ENCODE measurements at regions not wholly inside any gene's neighbourhood (a gene's known extent, or its start where the extent isn't known, plus 50 kb on each side); places are given as distances from the start of the nearest gene placed in this dataset.

- peak; percentile 11 for DNase-seq (ENCODE audit: low spot score)
Observed at GRCh38 chr13:40191186-40191980, 475.1 kb downstream of the FOXO1 start.

DNA sequence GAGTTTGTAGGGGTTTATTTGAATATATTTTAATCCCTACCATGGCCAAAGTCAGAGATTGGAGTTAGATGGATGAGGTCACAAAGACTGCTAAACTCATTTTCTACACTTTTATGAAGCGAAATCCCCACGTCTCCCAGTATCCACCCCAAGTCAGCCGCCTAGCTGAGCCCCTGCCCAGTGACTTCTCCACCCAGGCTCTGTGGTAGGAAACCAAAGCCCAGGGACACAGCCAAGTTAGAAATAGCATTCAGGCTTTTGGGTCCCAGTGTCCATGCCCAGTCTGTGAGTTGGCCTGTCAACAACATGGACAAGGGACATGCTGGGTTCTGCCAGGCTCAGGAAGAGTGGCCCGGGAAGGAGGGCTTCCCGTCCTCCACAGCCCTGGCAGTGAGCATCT lies 474.0 kb downstream of the FOXO1 start:
- DNase-seq (ENCODE audit: low spot score): no peak

DNA sequence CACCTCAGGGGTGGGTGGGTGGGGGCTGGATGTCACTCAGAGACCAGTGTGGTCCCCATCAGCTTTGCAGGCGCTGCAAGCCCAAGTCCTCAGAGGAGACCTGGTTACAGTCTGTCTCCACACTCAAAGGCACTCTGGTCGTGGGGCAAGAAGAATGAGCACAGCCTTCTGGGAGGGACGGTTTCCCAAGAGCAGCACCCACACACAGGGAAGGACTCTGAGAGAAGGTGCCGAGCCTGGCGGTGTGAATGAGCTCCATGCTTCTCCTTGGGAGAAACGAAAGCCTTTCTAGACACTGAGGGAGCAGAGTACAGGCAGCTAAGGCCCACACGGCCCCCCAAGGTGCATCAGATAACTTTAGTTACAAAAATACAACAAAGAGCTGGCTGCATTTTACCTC lies 473.6 kb downstream of the FOXO1 start:
- no peak for DNase-seq (ENCODE audit: low spot score)

GRCh38 chr13:40193286-40194223 lies 472.9 kb downstream of the FOXO1 start:
- DNase-seq (ENCODE audit: low spot score): peak; percentile 66

DNA sequence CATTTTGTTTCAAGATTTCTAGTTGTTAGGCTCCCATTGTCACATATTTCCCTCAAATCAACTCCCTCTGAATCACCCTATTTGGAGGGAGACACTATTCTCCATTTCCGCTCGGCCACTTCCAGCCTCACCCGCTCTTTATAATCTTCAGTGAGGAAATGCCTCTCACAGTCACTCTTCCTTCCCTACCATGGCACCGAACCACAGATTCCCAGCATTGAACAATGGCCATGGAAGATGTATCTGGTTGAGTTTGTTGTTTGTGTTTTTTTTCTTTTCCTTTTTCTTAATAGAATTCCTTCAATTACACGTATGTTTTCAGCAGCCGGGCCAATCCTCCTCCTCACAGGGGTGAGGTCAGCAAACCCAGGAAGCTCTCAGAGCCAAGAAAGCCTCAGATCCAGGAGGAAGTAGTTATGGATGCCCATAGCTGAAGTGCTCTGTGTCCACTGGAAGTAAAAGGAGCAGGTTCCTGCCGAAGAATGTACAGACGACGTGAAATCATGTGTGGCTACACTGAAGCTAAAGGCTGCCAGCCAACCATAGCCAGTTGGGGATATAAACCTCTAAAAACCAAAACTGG lies 472.1 kb downstream of the FOXO1 start:
- no peak for DNase-seq (ENCODE audit: low spot score)

DNA sequence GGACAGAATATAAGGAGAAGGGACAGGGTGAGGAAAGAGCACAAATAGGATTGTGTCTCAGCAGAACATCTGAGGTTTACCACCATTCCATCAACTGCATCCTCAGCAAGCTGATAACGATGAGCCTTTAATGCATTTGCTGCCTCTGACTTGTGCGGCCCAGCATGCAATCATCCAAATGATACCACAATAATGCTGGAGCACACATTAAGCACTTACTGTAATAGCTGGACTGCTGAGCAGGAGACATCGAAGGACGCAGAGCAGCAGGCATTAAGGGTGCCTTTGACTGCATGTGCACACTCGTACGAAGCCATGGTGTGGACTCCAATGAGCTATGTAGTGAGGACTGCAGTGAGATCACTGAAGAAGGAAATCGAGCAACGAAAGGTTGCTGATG lies 469.4 kb downstream of the FOXO1 start:
- no peak for DNase-seq (ENCODE audit: low spot score)

- DNase-seq (ENCODE audit: low spot score): no peak
Observed at GRCh38 chr13:40197936-40198595, 468.4 kb downstream of the FOXO1 start.

DNA sequence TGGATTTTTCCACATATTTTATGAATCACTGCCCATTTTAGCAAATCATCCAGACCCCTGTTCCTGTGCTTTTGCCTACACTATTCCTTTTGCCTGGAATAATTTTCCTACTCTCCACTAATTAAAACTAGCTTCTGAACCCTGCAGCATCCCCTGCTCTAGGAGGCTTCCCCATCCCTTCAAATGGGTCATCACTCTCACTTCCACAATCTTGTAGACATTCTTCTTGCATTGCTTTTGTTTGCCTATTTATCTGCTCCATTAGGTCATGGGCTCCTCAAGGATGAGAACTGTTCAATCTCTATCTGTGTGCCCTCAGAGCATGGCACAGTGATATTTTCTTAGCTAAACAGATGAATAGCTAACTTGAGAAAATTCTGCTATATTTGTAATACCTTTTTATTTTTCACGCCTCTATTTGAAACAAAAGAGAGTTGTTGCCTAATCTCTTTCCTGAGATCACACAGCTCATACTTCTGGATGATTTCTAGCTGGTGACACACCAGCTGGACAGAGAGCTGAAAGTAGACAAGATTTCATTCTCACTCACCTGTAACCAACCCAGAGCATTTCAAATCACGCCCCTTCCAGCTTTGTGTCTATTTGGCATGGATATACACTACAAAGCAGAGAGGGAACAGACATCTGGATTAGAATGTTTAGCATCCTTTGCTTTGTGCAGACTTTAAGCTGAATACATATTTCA lies 466.0 kb downstream of the FOXO1 start:
- DNase-seq (ENCODE audit: low spot score): no peak

DNA sequence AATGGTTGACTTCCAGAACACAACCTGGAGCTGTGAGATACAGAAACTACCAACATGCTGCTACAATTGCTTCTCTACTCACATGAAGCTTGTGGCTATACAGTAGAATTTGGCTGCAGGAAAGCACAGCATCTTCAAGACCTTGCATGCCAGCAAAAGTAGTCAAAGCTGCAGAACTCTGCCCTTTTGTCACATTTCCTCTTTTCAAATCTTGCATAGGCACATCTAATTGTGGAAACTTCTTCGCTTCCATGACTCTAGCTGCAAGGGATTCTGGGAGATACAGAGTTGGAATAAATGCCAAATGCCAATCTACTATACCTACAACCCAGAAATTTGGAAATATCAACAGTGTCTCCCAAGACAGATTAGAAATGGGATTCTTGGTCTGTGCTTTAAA lies 462.2 kb downstream of the FOXO1 start:
- DNase-seq (ENCODE audit: low spot score): no peak

DNA sequence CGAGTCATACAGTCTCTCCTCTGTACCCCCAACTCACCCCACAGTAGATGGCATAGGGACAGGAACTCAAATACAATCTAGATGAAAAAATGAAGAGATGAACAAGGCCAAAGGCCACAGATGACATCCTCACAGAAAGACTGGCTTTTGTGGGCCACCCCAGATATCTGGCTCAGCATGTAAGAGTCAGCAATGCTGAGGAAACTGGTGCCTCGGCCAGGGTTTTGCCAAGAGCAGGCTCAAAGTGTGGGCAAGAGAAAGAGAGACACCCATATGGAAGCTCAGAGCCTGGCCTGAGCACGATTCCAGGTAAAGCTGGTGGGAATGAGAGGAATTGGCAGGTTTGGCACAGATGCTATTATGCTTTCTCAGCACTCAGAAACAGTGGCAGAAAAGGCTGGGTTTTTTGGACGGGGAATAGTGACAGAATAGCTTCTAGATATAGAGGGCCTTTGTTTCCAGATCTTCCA lies 460.6 kb downstream of the FOXO1 start:
- no peak for DNase-seq (ENCODE audit: low spot score)

DNA sequence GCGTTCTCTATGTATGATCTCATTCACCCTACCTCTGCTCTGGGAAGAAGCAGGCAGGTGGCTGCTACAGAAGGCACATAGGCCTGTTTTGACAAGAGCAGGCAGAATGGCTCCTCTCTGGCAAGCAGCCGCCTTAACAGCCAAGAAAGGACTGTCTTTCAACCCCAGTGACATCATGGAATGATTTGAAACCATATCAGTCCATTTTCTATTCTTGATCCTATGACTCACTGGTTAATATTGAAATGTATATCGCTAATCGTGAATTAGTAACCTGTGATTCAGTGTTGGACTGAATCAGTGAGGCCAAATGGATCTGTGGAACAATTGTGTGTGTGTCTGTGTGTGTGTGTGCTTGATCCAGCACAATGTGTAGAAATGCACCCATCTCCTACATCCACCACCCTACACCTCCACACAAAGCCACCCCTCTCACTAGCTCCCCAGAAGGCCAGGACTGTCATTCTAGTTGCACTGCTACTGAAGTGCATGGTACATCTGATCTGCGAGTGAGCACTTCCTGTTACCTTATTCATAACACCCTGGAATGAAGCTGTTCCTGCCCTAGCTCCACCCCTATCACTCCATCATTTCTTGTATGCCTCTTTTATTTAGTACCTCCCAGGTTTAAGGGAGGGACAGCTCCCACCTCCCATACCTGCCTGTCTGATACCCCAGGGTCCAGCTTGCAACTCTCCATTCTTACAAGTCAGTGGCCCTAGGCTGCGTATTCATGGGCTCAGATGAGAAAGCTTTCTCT lies 460.0 kb downstream of the FOXO1 start:
- no peak for DNase-seq (ENCODE audit: low spot score)

DNA sequence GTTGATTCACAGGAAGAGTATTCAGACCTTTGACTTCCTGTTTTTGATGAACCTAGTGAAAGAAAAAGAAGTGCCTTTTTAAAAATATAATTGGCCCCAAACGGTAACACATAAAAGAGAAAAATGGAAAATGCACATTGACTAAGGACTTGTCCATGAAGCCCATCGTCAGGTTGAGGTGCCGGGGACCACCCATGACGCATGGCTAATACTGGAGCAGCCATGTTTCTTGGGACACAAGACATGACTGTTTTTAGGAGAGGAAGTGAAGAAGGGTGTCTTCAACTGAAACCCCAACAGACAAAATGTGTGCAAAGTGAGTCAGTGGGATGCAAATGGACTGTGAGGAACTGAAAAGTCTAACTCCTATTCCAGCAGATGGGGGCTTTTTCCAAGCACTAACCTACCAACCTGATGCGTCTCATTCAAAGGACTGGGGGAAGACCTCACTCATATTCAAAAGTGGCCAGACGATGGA lies 459.4 kb downstream of the FOXO1 start:
- DNase-seq (ENCODE audit: low spot score): no peak

DNA sequence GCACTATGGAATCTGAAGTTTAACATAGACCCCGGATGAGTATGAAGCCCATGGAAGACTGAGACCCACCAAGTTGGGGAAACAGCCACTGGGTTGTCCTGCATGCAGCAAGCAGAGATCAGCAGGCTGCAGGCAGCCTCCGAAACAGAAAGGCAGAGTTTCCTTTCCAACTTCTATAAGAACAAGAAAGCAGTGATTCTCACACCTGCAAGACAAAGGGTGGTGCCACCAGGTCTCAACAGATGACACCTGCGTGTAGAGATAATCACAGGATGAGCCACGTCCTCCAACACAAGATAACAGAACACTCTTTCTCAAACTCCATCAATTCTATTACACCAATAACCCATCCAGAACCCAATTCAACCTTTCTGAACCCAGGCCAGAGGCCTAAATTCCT lies 457.9 kb downstream of the FOXO1 start:
- DNase-seq (ENCODE audit: low spot score): no peak

DNA sequence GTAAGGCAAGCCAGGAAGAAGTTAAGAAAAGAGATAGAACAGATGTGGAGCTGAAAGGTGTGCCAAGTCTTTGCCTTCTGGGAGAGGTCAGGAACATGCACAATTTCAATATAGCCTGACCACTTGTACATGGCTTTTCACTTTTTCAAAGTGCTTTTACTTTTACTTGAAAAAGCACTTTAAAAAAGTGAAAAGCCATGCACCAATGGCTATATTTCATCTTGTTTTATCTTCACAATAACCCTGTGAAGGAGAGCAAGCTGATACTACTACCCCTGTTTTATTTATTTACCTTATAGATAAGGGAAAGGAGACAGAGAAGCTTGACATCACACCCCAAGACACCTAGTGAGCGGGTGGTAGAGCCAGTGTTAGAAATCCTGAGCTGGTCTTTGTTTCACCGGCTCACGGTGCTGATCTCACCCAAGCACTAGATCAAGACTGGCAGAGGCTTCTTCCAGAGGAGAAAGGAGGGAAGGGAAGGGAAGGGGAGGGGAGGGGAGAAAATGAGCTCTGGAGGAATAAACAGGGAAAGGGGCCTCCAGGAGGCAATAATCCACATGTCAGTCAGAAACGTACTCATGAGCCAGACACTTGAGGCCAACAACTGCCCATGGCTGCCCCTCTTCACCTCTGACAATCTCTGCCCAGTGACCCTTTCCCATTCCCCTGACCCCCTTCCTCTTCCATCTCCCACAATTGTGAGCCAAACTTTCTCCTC lies 455.4 kb downstream of the FOXO1 start:
- no peak for DNase-seq (ENCODE audit: low spot score)

DNA sequence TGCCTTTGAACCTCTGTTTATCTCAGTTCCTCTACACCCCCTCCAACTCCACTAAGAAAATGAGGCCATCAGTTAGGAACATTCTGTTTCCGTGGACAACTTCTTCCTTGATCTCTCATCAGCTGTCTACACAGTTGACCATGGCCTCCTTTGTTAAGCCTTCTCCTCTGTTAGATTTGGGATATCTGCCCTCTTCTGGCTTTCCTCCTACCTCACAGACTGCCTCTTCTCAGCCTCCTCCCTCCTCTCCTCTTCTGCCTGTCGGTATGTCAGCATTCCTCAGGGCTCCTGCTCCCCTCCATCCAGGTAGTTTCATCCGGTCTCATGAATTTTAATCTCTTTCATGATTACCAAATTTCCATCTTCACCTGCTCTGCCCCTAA lies 454.9 kb downstream of the FOXO1 start:
- DNase-seq (ENCODE audit: low spot score): no peak

- no peak for DNase-seq (ENCODE audit: low spot score)
Observed at GRCh38 chr13:40213779-40214178, 452.7 kb downstream of the FOXO1 start.

DNA sequence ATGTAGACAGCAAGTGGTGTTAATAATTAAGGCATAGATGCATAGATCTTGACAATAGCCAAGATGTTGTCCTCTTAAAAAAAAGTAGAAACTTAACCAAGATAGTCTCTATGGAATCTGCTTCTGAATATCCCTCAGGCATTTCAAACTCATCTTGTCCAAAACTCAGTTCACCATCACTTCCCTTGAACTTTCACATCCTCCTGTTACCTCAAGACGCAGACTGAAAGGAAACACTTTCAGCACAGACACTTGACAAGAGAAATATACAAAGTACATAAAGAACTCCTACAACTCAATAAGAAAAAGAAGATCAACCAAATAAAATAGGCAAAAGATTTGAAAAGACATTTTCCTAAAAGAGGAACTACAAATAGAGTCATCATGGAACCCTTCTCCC lies 451.1 kb downstream of the FOXO1 start:
- no peak for DNase-seq (ENCODE audit: low spot score)

DNA sequence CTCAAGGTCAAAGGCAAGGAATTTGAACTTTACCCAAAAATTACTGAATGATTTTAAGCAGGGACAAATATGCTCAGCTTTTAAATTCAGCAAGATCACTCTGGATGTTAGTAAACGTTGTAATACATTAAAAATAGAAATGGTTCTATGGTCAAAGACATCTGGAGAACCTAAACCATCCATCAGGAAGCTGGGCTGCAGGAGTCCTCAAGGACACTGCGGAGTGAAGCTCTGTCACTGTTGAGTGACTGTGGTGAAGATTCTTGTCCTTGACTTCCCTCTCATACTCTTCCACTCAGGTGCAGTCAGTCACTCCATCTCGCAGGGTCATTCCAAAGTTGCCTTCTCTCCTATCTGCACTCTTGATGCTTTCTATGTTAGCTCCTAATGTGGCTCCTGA lies 450.7 kb downstream of the FOXO1 start:
- DNase-seq (ENCODE audit: low spot score): no peak

GRCh38 chr13:40217675-40218074 lies 448.8 kb downstream of the FOXO1 start:
- DNase-seq (ENCODE audit: low spot score): no peak
